ENCODE measurements at regions not wholly inside any gene's neighbourhood (a gene's known extent, or its start where the extent isn't known, plus 50 kb on each side); places are given as distances from the start of the nearest gene placed in this dataset.

DNA sequence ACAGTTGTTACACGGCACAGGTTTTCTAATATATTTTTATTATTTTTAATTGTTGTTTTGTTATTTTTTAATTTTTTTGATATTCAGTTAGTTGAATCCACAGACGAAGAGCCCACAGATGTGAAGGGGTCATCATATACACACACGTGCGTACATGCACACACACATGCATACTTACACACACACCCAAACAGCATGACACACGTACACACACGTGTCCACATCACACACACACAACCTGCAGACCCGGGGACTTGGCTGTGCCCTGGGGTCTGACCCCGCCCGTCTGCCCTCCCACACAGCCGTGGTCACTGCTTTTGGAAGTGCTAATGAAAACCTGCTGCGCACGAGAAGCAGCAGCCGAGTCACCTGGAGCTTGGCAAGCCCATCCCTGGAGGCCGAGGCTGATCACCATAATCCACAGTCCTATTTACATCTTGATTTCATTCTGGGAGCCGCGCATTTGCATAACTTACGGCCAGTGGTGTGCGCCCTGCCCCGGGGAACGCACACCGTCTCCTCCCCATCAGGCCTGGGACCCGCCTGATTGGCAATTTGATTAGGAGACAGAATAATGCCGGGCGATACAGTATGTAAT is 110.3 kb downstream of the BRD1 start:
- no peak overlapping the region for H2AFZ ChIP-seq (replicated peaks; ENCODE audit: low read length, poor library complexity)
- H3K9me3 ChIP-seq (ENCODE audit: control insufficient read depth, insufficient read depth, low read length), result no peaks in the 10 kb centered on the region; the same call in none of the 2 replicates
- H2AK9ac ChIP-seq (replicated peaks; ENCODE audit: low read depth, low read length, poor library complexity), result no peak overlapping the region
- H3K4me2 ChIP-seq (ENCODE audit: low read depth, low read length), result no peak overlapping the region
- H3K18ac ChIP-seq (ENCODE audit: low read depth, low read length), result no peak overlapping the region
- H3K56ac ChIP-seq (ENCODE audit: extremely low read depth, insufficient read depth, low read length), result no peak overlapping the region
- no TSS peak for BruUV-seq (replicated peaks)
- no peaks in the 10 kb centered on the region for H3K9me1 ChIP-seq (ENCODE audit: insufficient read depth, low read length)
- no peak overlapping the region for H4K91ac ChIP-seq (ENCODE audit: insufficient read depth, low read depth, low read length)
- no peaks in the 10 kb centered on the region for H3K4me1 ChIP-seq (ENCODE audit: control insufficient read depth, insufficient read depth, low read length)
- H3K27me3 ChIP-seq (ENCODE audit: control insufficient read depth, insufficient read depth, low read length), result no peaks in the 10 kb centered on the region; the same call in 1 of the 2 replicates
- H3K23ac ChIP-seq (ENCODE audit: low read depth, low read length), result no peak overlapping the region
- H2BK120ac ChIP-seq (ENCODE audit: low read depth, low read length), result no peak overlapping the region
- no peak overlapping the region for H4K5ac ChIP-seq (ENCODE audit: low read depth, low read length)
- no peak overlapping the region for H2BK5ac ChIP-seq (ENCODE audit: low read depth, low read length, poor library complexity, severe bottlenecking)
- no peaks in the 10 kb centered on the region for H3K36me3 ChIP-seq (ENCODE audit: control insufficient read depth, insufficient read depth, low read length)
- H3K14ac ChIP-seq (replicated peaks; ENCODE audit: low read depth, low read length), result no peak overlapping the region
- TF ChIP-seq, protein P1, sequence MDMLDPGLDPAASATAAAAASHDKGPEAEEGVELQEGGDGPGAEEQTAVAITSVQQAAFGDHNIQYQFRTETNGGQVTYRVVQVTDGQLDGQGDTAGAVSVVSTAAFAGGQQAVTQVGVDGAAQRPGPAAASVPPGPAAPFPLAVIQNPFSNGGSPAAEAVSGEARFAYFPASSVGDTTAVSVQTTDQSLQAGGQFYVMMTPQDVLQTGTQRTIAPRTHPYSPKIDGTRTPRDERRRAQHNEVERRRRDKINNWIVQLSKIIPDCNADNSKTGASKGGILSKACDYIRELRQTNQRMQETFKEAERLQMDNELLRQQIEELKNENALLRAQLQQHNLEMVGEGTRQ (IDR thresholded peaks at IDR 0.05; ENCODE audit: low read depth, low read length), result no peak
- no peak for TF ChIP-seq NFE2L2 (IDR thresholded peaks at IDR 0.05; ENCODE audit: low read depth, low read length)
- no peak for TF ChIP-seq FOS (IDR thresholded peaks at IDR 0.05; ENCODE audit: low read depth, low read length)
- no peak for TF ChIP-seq BHLHE40 (IDR thresholded peaks at IDR 0.05; ENCODE audit: low read depth, low read length)
- TF ChIP-seq POLR2A (IDR thresholded peaks at IDR 0.05; ENCODE audit: low read depth, low read length), result no peak
- no peak for TF ChIP-seq RFX5 (IDR thresholded peaks at IDR 0.05; ENCODE audit: low read depth, low read length)
- TF ChIP-seq MAFK (IDR thresholded peaks at IDR 0.05; ENCODE audit: low read depth, low read length), result no peak
- TF ChIP-seq CHD1 (IDR thresholded peaks at IDR 0.05; ENCODE audit: low read depth, low read length), result no peak
- TF ChIP-seq CEBPB (IDR thresholded peaks at IDR 0.05; ENCODE audit: low read depth, low read length), result no peak
- H3K27ac ChIP-seq (ENCODE audit: insufficient read depth, low read length), result no peak overlapping the region
- no peak overlapping the region for H3K4ac ChIP-seq (ENCODE audit: low read depth, low read length)
- in situ Hi-C loops (cut with MboI; ENCODE audit: low sequenced_read_pairs), result no loop called here
- no peak overlapping the region for H2BK20ac ChIP-seq (ENCODE audit: low read depth, low read length)
- ATAC-seq (ENCODE audit: low read depth), result no peak
- WGBS, 2 experiments (ENCODE audit: extremely low coverage in 2 of 2, insufficient read length in 1 of 2), result 53% methylated on average over 7 of the region's 24 CpGs; no CpG with 5 or more reads in 1 of the 2 experiments
- no peak overlapping the region for H4K8ac ChIP-seq (ENCODE audit: low read depth in 2 of 2, low read length in 2 of 2)
- ChIA-PET CTCF (no interaction called here), POLR2A (ENCODE audit: unreplicated experiment) (no interaction called here)
- no peak overlapping the region for H3K9ac ChIP-seq (ENCODE audit: low read depth, low read length)
- no peaks in the 10 kb centered on the region for H3K79me1 ChIP-seq (ENCODE audit: low read depth in 1 of 2, low read length in 2 of 2)
- H3K4me3 ChIP-seq (ENCODE audit: insufficient read depth, low read depth, low read length), result no peak overlapping the region
- H2AK5ac ChIP-seq (ENCODE audit: low read depth, low read length), result no peak overlapping the region
- intact Hi-C loops (cut with micrococcal nuclease), result no loop called here
- DNase-seq, result no peak
- dilution Hi-C loops (cut with HindIII; ENCODE audit: low sequenced_read_pairs, unreplicated experiment), result no loop called here
- H4K20me1 ChIP-seq (ENCODE audit: insufficient read depth, low read length), result no peaks in the 10 kb centered on the region
- no peak overlapping the region for H2BK15ac ChIP-seq (ENCODE audit: low read depth, low read length)

Data from IMR-90 (cell line).